Mammary epithelial cell (primary cell): ENCODE measurements at regions not wholly inside any gene's neighbourhood (a gene's known extent, or its start where the extent isn't known, plus 50 kb on each side); places are given as distances from the start of the nearest gene placed in this dataset.

Source experiments
- EZH2 ChIP-seq: IDR thresholded peaks from 2 replicates; pipeline ENCODE4 v1.6.1; 2012; ENCODE audit warnings: low read length, inconsistent platforms, borderline replicate concordance
- TF ChIP-seq, protein P1 (sequence below), 2 donors: IDR thresholded peaks in 1 of 2; conservative IDR thresholded peaks in 1 of 2; 2 replicates each; pipeline ENCODE4 v1.5.1; 2011 to 2012; ENCODE audit warnings: inconsistent platforms in 2 of 2, low read length in 2 of 2, mild to moderate bottlenecking in 2 of 2, control low read depth in 1 of 2, low read depth in 1 of 2; ENCODE audit not compliant: insufficient read depth in 1 of 2; ENCODE audit errors: extremely low read depth in 1 of 2

GRCh38 chr5:63125392-63125791 is 546.8 kb downstream of the LRRC70 start:
- TF ChIP-seq, protein P1, sequence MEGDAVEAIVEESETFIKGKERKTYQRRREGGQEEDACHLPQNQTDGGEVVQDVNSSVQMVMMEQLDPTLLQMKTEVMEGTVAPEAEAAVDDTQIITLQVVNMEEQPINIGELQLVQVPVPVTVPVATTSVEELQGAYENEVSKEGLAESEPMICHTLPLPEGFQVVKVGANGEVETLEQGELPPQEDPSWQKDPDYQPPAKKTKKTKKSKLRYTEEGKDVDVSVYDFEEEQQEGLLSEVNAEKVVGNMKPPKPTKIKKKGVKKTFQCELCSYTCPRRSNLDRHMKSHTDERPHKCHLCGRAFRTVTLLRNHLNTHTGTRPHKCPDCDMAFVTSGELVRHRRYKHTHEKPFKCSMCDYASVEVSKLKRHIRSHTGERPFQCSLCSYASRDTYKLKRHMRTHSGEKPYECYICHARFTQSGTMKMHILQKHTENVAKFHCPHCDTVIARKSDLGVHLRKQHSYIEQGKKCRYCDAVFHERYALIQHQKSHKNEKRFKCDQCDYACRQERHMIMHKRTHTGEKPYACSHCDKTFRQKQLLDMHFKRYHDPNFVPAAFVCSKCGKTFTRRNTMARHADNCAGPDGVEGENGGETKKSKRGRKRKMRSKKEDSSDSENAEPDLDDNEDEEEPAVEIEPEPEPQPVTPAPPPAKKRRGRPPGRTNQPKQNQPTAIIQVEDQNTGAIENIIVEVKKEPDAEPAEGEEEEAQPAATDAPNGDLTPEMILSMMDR (conservative IDR thresholded peaks at IDR 0.05 in 1 of 2, IDR thresholded peaks at IDR 0.05 in 1 of 2; ENCODE audit: extremely low read depth in 1 of 2, insufficient read depth in 1 of 2, low read depth in 1 of 2, low read length in 2 of 2): no peak
- TF ChIP-seq EZH2: no peak
